Activated CD4-positive, alpha-beta T cell treated with anti-CD3 and anti-CD28 coated beads, Interleukin-2, amount 50 U/mL, for 16 hours (primary cell): ENCODE measurements at regions not wholly inside any gene's neighbourhood (a gene's known extent, or its start where the extent isn't known, plus 50 kb on each side); places are given as distances from the start of the nearest gene placed in this dataset.

Source experiments
- DNase-seq: peaks from one replicate; pipeline ENCODE4 v3.0.0-alpha.2; 2020

DNA sequence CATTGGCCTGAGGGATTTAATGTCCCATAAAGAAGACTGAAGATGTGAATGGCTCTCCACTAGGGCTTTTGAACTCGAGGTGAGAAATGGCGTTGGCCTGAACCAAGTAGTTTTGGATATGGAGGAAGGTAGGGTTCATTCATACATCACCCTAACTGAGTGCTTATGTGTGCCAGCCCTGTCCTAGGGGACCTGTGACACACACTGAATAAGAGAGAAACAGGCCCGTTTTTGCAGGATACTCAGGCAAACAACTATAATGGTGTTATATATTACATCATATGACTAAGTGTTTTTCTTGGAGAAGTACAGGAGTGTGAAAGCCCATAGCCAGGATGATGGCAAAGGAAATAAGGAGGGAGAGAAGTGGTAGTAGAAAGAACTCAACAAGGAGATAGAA, 368.1 kb downstream of the TMEM135 start:
- no peak for DNase-seq

DNA sequence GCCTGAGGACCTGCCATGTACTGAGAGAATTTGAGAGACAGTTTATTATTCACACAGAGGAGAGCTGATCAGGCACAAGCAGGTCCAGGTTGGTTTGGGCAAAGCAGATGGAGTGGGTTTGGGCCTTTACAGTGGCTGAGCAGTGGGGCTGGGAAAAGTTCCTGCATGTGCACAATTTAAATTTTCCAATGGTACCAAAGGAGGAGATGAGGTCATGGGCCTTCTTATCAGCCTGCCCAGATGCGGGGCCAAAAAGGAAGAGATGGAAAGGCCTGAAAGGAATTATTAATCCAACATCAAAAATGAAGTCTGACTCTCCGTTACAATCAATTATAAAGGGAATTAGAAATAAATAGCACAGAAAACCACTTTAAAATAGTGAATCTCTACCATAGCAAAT, 367.6 kb downstream of the TMEM135 start:
- DNase-seq: no peak

DNA sequence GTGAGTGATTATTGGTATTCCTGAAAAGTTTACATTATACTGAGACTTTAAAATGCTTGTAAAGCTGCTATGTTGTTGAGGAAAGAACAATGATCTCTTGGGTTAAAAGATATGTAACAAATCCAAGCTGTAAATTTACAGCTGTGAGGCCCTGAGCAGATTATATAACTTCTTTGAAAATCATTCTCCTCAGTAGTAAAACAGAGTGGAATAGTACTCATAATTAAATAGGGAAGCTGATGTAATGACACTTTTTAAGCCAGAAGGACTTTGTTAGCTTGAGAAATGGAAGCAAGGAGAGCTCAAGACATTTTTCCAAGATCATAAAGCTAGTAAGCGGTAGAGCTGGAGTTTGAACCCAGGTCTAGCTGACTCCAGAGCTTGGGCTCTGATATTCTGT, 363.9 kb downstream of the TMEM135 start:
- DNase-seq: no peak

DNA sequence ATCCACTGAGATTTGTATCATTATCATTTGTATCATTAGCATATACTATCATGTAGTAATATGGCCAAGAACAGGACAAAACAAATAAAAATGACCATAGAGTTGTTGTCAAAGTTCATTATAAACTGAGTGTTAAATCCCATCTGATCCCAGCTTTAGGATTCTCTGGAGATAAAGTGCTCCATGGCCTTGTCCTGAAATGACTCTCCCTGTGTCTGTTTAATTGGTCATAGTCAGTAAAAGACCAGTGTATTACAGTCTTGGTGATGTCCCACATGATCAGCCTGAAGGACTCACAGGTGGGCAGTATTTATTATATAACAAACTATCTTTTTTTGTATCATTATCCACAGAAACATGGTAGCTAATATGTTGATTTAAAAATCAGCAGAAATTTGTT, 361.6 kb downstream of the TMEM135 start:
- DNase-seq: no peak

DNA sequence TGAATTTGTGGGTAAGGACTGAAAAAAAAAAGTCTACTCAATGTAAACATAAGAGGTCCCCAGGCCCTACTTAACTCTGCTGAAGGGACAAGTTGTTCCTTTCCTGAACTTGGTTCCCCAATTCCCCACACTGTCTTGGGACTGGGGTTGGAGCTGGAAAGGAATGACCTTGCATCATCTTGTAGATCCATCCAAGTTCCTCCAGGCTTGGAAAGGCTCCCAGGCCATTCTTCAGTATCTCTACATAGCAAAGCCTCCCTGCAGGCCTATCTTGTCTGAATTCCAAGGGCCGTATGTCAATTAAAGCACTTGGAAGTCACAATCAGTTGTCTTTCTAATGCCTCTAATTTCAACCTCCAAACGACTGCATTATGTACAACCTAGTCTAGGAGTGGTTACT, 361.2 kb downstream of the TMEM135 start:
- no peak for DNase-seq

DNA sequence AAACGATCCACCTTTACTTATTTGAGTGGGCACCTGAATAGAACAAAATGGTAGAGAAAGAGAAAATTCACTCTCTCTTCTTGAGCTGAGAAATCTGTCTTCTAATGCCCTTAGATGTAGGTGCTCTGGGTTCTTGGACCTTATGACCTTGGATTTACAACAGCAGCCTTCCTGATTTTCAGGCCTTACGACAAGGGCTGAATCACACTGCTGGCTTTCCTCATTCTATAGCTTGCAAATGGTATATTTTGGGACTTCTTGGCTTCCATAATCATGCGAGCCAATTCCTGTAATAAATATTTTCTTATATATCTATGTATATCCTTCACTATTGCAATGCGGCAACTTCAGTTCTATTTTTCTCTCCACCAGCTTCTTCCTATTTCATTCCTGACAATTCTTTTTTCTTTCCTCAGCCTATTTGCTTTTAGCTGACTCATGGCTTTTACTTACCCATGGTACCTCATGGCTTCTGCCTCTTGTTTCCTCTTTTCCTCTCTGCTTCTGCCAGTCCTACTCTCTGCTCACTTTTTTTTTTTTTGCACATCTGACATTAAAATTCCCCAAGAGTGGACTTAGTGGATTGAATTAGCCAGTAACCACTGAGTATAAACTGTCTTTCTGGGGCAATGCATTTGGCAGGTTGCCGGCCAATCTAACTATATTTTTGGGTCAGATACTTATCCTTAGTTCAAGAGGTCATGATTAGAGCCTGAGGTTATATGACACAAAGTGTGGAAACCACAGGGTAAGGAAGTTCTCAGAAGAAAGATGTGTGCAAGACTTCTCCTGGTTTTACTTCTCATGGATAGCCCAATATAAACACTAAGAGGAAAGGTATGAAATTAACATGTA, 359.5 kb downstream of the TMEM135 start:
- no peak for DNase-seq

DNA sequence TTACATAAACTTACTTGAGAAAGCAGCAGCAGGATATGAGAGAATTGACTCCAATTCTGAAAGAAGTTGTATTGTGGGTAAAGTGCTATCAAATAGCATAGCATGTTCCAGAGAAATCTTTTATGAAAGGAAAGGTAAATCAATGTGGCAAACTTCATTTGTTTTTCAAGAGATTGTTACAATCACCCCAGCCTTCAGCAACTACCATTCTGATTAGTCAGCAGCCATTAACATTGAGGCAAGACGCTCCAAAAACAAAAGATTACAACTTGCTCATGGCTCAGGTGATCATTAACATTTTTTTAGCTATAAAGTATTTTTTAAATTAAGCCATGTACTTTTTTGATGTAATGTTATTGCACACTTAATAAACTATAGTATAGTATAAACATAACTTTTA, 357.2 kb downstream of the TMEM135 start:
- DNase-seq: no peak

DNA sequence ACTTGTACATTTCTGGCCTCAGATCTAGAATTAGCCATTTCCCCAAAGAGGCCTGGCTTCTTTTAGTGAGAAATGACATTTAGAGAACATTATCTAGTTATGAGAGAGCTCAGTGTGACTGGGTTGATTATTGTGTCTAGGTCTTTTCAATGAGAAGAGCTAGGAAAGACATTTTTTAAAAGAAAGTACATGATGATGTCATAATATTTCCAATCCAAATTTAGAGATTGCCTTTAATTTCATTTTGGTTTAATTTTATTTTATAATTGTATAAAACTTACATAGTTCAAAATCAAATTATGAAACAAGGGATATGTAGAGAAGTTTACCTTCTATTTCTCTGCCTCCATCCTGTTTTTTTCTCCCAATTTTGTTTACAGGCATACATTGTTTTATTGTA, 354.9 kb downstream of the TMEM135 start:
- no peak for DNase-seq

DNA sequence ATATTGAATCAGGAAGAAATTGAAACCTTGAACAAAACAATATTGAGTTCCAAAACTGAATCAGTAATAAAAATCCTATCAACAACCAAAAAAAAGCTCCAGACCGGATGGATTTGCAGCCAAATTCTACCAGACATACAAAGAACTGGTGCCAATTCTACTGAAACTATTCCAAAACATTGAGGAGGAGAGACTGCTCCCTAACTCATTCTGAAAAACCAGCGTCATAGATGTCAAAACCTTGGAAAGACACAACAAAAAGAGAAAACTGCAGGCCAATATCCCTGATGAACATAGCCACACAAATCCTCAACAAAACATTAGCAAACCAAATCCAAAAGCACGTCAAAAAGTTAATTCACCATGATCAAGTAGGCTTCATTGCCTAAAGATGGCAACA, 353.8 kb downstream of the TMEM135 start:
- no peak for DNase-seq

DNA sequence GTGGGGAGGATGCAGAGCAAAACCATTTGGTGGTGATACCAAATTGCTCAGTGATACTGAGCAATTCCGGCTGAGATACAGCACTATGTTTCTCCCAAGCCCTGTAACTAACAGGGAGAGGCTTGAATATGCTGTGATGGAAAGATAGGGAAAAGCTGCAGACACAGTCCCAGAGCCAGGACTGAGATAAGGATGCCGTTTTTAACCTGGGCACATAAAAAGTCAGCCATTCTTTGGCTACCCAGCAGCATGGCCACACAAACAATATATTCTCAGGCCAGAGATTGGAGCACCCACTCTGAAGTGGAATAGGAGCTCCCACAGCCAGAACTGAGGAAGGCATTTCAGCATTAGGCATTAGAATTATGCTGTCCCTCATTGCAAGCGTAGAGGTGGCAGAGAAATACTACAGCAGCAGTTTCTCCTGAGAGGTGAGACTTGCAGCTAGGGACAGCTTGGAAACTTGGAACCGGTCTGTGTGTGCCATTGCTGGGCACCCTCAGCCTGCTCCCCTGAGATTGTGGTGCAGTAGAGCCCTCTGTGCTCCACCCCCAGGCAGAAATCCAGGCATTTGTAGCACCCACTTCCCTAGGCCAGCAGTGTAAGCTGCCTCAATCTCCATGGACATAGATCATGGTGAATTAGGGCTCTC, 346.5 kb downstream of the TMEM135 start:
- no peak for DNase-seq

DNA sequence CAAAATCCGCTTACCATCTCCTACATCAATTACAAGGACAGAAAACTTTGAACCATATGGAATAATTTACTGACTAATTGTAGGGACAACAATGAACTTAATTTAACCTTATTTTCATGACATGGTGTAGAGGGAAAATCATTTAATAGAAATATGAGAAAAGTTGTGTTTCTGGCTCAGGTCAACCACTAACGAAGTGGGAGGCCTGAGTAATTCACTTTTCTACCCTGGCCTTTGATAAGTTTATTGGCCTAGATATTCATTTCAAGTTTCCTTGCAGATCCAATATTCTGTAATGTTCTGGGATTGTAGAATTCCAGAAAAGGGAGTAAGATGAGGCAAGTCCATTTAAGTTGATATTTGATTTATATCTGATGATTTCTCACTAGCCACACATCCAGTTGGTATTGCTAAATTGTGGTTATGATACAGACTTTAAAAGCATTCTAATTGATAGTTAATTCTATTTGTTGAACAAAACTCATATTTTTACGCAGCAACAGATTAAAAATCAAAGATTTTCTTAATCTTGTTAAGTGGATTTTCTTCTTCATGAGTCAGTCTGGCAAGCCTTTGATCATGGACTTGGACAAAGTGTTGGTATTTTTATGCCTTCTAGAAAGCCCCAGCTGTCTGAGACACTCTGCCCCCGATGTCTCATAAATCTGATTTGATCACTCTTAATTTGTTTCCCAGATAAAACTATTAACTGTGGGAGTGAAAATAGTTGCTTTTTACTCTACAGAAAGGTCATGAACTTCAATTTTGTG, 336.5 kb downstream of the TMEM135 start:
- no peak for DNase-seq
